Omental fat pad (tissue), 3 donors: ENCODE measurements at regions not wholly inside any gene's neighbourhood (a gene's known extent, or its start where the extent isn't known, plus 50 kb on each side); places are given as distances from the start of the nearest gene placed in this dataset.
"Not testable (repeated sequence)": the region's sequence is repeated elsewhere in the genome, so short reads cannot be mapped to it uniquely, and the experiment has no call there.

Experiments
- ATAC-seq: fragments of 150-250 bp; one replicate; pipeline ENCODE4 v1.9.1; 2016; ENCODE audit warnings: mild to moderate bottlenecking, moderate library complexity; ENCODE audit not compliant: low FRiP score
- DNase-seq: peaks from one replicate; pipeline ENCODE4 v3.0.0-alpha.2; 2019; ENCODE audit warnings: low spot score
- CTCF ChIP-seq, 3 donors: fragments of 450-650 bp; IDR thresholded peaks; one replicate each; pipeline ENCODE4 v1.5.1; 2016 to 2017; ENCODE audit warnings: antibody characterized with exemption in 3 of 3, mild to moderate bottlenecking in 3 of 3, moderate library complexity in 2 of 3

GRCh38 chr1:170415710-170416372 lies 116.1 kb upstream of the GORAB start:
- no peak for TF ChIP-seq CTCF (IDR thresholded peaks at IDR 0.05)
- ATAC-seq (no peak), DNase-seq (no peak)

- ATAC-seq (no peak), DNase-seq (no peak)
- no peak for TF ChIP-seq CTCF (IDR thresholded peaks at IDR 0.05)
These were observed 107.6 kb upstream of the GORAB start for GRCh38 chr1:170424346-170424745.

- DNase-seq (no peak), ATAC-seq (no peak)
- TF ChIP-seq CTCF (IDR thresholded peaks at IDR 0.05) = no peak
These were observed 105.4 kb upstream of the GORAB start for GRCh38 chr1:170426596-170426995.

- not testable (repeated sequence) for ATAC-seq, DNase-seq
These were observed 105.0 kb upstream of the GORAB start for GRCh38 chr1:170427002-170427401.

GRCh38 chr1:170436928-170437327 lies 95.0 kb upstream of the GORAB start:
- ATAC-seq (no peak), DNase-seq (no peak)
- TF ChIP-seq CTCF (IDR thresholded peaks at IDR 0.05) = no peak

- TF ChIP-seq CTCF (IDR thresholded peaks at IDR 0.05) = no peak
- ATAC-seq = no peak
These were observed 86.9 kb upstream of the GORAB start for GRCh38 chr1:170445096-170445495.

GRCh38 chr1:170448661-170449158 lies 83.3 kb upstream of the GORAB start:
- TF ChIP-seq CTCF (IDR thresholded peaks at IDR 0.05) = no peak
- no peak for DNase-seq
- no peak for ATAC-seq

More at GRCh38 chr1:170445096-170445495, 86.9 kb upstream of the GORAB start:
- no peak for DNase-seq

GRCh38 chr1:170457325-170458050 lies 74.5 kb upstream of the GORAB start:
- not testable (repeated sequence) for ATAC-seq, DNase-seq
